RPMI7951 (cell line): ENCODE measurements at regions not wholly inside any gene's neighbourhood (a gene's known extent, or its start where the extent isn't known, plus 50 kb on each side); places are given as distances from the start of the nearest gene placed in this dataset.

Experiments
- DNase-seq: peaks from one replicate; pipeline ENCODE4 v3.0.0-alpha.2; 2012; ENCODE audit warnings: low read depth

DNA sequence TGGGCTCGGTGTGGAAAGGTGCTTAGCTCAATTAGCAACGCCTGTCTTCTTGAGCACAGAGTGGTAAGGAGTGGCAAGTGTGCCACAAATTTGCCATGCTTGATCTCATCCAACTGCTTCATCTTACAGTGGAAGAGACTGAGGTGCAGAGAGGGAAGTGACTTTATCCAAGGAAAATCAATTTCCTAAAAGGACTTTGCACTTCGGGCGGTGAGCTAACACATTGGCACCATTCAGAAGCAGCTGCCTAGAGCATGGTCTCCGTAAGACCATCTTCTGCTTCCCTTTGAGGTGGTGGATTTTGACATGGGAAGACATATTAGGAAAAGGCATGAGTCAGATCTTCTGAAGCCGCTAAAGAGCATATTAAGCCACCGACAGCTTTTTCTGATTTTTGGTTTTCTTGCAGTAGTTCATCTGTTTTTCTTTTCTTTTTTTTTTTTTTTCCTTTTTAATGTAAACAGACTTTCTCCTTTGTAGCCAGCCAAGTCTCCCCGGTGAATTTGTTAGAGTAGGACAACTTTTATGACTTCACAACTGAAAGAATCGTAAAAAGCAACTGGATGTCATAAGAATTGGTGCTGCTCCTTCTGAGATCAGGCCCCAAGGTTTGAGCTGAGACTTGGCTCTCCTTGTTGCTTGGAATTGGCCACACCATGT lies 273.2 kb downstream of the CDC5L start:
- peak; percentile 76 for DNase-seq

DNA sequence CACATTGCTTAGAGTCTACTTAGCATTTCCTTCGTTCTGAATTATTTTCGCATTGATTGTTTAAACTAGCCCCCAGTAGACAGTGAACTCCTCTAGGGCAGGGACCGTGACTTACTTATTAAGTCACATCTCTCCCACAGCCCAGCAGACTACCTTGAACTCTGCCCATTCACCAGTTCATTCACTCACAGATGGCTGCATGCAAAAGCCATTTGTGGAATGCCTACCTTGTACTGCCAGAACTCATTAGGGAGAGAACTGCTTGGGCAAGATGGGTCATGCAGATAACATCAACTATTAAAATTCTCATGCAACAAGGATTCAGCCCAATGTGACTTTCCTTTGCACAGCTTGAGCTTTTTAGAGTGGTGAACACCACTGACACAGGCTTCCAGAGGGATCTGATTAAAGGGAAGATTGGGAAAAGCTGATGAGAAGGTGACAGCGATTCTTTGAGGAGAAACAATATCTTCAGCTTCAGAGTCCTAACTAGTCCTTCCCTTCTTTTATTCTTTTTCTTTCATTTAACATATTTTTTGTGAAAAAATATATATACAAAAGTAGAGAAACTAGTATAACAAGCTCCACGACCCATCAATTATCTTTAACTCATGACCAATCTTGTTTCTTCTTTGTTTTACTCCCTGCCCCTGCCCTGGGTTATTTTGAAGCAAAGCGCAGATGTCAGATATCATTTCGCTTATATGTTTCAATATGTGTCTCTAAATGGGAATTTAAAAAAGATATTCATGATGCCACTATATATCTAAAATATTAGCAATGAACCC lies 273.9 kb downstream of the CDC5L start:
- peak; percentile 95 for DNase-seq

DNA sequence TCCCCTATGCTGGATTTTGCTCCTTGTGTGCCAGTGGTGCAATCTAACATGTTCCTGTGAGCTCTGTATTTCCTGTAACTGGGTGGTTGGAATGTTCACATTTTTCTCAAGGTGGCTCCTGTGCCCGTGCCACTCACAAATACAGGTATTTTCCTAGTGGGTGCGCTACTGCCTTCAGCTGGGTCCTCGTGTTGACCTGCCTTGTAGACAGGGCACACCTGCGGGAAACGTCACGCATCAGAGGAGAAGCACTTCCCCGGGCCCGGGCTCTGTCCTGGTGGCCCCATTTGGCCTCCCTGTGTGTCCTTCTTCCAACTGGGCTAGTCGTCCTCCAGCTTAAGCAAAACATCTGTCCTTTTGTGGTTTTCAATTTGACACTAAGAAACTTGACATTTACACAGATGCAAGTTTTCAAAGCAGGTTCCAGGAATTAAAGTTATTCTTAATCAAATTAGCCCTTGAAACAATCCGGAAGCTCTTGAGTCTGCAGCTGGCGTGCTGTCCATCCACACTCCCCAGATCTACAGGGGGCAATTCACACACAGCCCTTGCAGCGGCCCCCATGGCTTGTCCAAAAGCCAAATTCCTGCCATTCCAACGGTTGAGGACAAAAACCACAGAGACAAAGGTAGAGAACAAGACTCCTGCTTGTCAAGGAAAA lies 275.1 kb downstream of the CDC5L start:
- DNase-seq = peak; percentile 96

DNA sequence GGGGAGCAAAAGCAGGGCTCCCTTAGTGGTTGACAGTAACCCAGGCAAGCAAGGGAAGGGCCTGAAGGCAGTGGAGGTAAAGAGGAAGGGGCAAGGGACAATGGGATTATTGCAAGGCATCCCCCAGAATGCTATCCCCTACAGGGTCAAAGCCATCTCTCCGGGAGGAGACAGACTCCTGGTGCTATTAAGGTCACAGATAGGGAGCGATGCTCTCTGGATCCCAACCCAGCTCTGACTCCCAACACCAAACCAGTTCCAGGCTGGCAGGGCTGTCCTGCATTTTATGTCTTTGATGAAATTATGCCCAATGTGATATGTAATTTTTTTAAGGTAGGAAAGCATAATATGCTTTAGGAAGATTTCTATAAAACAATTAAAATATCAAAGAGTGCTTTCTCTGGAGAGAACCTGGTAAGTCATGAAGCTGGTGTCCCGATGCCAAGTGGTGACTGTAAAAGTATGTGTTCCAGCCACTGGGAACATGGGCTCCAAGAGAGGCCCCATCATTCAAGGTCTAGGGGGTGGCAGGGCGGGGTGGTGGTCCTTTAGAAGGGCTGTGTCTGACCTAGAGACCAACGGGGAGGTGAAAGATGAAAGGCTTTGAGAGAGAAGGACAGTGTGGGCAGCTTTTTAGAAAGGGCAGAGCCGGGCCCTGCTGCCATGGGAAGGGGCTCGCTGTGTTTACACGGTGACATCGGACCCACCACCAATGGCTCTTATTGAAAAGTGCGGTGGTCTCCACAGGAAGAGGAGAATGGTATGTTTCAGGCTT lies 276.5 kb downstream of the CDC5L start:
- no peak for DNase-seq

DNA sequence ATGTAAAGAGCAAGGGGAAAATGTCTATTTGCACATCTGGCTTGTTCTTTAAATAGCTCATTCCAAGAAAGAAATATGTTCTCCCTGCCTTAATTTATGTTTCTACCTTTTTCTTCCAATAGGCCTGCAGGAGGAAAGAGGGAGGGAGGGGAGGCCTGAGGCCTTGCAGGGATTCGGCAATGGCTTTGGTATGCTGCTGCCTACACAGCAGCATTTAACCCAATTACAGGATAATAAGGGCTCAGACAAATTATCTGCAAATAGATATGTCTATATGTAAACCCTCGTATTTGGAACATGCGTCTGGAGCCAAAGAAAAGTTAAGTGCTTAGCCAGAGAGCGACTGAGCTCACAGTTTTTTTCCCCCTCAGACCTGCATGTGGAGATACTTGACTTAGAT lies 277.2 kb downstream of the CDC5L start:
- no peak for DNase-seq

DNA sequence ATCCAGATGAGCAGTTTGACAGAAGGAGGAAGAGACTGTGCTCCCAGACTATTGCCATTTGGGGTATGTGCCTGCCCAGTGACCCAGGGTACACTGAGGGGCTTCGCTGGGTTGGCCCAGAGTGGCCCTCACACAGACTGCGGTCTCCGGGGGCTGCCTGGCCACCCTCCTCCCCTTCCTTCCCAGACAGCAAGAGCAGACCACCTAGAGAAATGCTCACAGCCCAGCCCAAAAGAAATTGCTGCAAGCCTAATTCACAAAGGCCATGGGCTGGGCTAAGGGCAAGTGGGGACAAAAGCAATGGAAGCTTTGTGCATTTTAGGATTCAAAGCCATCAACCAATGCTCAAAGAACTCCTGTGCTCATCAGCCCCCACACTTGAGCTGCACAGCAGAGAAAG lies 277.6 kb downstream of the CDC5L start:
- no peak for DNase-seq

DNA sequence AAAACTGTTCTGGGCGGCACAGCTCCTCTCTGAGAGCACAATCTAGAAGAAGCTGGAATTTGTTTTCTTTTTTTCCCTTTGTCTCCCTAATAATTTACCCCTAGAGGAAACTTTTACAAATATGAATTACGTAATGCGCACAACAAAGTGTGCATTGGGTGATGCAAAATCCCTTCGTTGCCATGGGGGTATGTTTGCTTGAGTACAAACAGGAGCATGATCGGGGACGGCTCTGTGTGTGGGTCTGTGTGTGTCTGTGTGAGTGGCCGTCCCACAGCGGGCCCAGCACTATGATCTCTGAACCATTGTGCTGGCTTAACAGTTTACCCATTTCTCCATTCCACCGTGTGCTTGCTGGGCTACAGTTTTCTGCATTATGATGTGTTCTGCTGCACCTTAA lies 278.2 kb downstream of the CDC5L start:
- no peak for DNase-seq

DNA sequence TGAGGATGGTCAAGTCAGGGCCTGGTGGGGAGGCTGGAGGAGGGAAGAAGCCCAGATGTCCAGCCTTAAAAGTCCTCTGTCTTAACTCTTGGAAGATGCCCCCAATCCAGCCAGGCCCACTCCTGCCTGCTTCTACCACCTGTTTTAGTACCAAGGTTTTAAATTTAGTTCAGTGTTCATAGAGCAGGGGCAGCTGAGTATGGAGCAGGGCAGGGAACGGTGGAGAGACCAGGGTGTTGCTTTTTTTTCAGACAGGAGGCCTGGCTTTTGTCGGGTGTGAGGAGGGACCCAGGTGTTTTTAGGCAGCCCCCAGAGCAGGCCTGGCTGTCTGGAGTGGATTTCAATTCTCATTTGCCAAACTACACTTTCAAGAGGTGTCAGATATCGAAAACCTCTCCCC lies 278.8 kb downstream of the CDC5L start:
- no peak for DNase-seq

DNA sequence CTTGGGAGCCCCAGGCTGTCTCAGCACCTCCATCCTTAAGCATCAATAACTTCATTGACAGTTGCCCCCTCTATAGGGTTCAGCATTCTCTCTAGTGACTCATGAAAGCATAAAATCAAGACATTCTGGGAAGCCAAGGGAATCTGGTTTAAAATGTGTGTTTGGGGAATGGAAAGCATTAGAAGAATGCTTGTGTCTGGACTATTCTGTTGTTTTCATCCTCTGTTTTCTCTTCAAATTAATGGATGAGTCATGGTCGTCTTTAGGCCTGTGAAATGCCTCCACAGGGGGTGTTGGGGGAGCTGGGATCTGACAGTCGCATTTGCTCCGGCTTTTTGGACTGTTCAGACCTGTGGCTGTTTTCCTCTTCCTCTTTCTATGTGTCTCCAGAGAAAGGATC lies 279.7 kb downstream of the CDC5L start:
- peak; percentile 94 for DNase-seq

DNA sequence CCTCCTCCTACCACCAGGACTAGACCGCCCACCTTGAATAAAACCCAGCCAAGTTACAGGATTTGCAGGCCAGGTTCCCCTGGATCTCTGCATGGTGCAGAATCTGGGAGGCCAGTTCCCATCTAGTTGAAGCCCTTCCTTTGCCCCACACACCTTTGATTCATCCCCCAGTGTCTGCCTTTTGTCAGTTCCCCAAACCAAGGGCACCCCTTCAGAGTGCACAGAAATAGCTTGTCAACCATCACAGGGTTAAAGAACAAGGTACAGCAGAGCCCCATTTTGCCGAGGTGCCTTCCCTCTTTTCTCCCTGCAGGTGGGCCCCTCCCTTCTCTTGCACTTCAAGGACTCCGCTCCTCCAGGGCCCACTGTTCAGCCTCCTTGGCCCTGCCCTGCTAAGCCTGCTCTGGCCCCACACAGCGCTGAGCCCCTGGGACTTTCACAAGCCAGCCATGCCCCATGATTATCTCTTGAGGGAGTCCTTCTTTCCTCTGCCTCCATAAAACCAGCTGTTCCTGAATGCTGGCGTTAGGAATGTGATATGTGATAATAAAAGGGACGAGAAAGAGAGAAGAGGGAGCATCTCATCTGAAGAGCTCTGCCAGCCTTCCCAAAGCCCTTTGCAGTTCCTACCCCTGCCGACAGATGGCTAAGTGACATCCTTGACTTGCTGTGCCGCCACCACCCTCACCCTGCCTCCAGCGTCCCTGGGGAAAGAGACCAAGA lies 280.3 kb downstream of the CDC5L start:
- DNase-seq = peak; percentile 27

DNA sequence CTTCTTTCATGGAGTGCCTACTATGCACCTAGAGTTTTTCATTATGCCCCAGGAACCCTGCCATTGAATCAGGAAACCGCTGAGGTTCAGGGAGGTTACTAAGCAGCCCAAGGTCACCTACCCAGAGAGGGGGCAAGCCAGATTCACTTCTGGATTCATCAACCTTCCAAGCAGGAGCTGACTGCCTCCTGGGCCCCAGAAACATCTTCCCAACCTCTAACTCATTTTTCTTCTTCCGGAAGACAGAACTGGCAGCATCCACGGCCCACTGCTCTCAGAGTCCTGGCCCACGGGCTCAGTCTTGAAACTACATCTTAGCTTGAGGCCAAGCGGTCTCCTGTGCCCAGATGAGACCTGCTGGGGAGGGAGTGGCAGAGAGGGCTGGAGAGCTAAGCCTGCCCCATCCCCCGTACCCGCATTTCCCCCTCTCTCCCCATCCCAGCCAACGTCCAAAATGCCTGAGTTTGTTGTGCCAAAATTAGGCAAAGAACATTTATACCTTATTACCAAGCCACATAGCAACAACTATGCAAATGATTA lies 281.0 kb downstream of the CDC5L start:
- DNase-seq = no peak

DNA sequence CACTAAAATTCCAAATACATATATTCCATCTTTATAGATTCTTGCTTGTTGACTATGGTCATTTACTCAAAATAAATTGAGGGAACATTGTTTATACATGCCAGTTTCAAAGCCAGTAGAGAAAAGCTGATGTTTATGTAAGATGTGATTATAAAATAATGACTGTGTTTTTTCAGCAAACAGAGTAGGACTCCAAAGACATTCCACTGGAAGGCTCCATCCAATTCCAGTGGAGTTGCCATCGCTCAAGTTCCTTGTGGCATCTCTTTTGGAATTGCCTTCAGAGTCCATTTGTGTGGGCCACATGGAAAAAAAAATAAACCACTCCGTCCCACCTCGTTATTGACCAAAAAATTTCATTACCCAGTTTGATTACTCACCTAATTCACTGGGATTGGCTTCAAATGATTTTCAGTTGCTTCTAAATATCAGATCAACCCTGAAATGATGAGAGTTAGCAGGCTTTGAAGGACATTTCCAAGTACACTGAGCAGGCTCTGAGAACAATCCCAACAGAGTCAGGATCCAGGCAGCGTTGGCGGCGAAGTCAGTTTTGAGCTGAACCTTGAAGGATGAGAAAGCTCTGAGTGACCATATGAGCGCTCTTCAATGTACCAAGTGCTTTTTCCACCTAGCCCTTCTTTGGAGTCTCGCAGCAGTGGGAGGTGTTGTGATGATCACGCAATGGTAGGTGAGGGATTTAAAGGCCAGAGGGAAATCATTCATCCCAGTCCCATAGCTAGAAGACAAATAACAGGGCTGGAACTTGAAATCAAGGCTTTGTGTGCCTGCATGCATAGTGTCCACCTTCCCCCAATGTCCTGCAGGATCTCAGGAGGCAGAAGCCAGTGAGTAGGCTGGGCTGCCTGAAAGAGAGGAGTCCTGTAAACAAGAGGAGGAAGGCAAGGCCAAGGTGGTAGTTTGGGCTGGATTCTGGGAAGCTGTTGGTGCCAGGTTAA lies 281.7 kb downstream of the CDC5L start:
- no peak for DNase-seq

DNA sequence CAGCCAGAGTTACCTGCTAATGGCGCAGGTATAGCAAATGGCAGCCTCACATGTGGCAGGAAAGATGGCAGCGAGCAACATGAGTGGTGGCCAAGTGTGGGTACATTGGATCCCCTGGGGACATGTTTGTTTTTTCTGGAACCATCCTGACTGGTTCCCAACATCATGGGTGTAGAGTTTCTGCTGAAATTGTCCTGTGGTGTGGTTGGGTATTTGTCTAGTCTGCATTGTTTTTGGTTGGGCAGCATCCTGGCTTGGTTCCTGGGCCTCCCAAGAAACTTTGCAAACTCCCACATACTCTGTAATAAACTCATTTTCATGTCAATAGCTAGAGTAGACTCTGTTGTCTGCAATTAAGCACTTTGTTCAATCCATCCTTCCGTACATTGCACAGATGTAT lies 282.6 kb downstream of the CDC5L start:
- DNase-seq = no peak

DNA sequence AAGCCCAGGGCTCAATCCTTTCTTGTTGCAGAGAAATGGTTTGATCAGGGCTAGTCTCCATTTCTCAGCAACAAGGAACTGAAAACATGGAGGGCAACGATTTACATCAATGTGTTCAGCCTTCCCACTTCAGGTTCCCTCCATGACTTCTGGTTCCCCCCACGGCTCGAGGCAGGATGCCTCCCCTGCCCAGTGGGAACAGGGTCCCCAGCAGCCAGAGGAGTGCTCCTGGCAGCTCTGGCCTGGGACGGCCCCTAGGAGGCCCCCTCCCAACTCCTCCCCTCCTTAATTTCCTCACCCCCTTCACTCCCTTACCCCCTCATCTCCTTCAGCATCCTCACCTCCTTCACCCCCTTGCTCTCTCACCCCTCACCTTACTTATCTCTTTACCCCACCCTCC lies 283.8 kb downstream of the CDC5L start:
- no peak for DNase-seq

DNA sequence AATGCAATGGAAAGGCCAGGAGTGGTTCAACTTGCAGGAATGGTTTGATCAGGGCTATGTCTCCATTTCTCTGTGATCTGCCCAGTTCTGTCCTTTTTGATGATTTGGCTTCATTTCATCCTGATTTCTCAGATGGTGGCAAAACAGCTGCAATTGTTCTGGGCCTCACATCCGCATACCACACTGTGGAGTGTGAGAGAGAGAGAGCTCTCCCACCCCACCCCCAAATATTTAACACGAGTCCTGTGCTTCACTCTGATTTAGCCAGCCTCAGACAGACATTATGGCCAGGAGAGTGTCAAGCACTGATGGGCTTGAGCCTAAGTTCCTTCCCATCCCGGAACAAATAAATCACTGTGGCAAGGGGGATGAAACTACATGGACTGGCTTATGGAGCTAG lies 284.6 kb downstream of the CDC5L start:
- DNase-seq = no peak

DNA sequence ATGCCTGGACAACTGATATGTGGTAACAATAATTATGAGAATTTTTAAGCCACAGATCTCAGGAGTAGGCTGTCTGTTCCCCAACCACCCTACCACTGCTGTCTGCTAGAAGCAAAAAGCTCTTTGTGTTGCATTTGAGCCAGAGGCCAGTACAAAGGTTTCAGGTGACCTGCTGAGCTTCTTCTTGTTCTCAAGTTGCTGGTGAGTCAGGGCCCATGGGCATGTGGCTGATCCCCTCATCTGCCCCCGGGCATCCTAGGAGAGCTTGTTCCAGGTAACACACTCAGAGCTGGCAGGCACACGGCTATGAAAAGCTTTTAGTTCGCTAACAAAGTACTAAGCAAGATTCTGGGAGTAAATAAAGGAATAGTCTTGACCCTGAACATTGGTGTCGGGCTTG lies 285.3 kb downstream of the CDC5L start:
- DNase-seq = no peak

DNA sequence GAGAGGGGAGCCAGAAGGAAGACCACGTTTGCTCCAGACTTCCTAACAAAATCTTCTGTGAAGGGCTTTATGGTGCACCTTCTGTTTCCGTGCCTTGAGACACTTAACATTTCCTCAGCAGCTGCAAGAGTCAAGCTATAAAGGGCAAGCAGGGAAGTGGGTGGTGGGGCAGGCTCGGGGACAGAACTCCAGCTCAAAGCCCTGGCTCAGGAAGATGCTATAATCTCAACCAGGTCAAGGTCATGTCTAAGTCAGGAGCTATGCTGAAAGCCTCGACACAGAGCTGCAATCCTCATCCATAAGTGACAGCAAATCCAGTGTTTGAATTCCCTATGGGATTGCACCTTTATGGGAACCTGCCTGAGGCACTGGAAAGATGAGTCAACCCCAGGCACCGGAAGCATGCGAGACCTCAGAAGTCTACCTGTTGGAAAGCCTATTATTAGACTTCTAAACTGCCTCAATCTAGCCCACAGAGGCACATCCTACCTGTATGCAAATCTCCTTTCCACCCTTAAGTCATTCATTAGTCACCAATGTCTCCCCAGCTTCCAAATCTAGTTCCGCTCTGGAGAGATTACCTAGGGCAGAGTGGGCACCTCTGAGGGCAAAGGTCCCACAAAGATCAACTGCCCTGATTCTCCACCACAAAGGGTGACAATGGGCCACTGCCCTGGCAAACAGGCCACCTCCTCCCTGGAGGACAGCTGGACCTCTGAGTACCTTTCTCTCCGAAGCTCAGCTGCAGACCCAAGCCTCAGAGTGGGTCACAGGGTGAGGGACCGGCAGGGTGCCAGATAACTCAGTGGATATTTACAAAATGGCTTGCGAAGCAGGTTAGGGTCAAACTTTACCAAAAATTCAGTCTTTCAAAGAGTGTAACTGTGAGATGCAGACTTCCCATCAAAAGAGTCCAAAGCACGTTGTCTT lies 287.0 kb downstream of the CDC5L start:
- no peak for DNase-seq

DNA sequence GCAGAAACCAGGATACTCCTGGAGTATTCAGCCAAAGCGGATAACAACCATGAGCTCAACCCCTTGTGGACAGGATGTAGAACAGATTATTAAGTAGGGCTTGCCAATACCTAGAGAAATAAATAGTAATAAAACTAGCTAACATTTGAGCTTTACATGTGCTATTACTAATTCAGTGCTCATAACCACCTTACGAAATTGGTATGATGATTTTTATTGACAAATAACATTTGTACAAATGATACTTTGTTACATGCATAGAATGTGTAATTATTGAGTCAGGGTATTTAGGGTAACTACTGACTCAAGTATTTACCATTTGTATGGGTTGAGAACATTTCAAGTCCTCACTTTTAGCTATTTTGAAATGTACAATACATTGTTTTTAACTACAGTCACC lies 287.9 kb downstream of the CDC5L start:
- DNase-seq = no peak

DNA sequence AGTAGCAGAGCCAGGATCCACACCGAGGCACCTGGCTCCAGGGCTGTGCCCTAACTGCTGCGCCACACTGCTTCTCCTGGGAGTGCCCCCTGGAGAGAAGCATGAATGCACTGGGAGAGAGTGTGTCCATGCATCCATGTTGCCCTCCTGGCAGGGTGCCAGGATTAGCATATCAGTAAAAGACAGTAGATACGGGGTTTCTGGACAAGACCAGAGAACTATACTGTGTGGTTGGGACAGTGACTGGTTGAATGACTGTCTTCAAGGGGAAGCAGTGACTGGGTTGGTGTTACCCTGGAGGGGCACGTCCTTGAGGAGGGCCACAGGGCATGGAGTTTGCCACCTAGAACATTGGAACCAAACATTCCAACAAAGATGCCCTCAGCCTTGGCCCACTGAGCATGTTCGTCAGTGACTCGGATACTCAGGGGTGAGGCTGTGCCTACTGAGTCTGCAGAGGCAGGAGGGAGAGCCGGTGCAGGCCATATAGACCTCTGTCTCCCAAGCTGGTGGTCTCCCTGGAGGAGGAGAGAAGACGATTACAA lies 288.8 kb downstream of the CDC5L start:
- DNase-seq = no peak
